IPS-15b (cell line): ENCODE measurements at regions not wholly inside any gene's neighbourhood (a gene's known extent, or its start where the extent isn't known, plus 50 kb on each side); places are given as distances from the start of the nearest gene placed in this dataset.
"Not testable (repeated sequence)": the region's sequence is repeated elsewhere in the genome, so short reads cannot be mapped to it uniquely, and the experiment has no call there.

Experiments used
- H3K27me3 ChIP-seq: one replicate; pipeline ENCODE4 v1.6.1; 2013; ENCODE audit warnings: low read length; ENCODE audit not compliant: control insufficient read depth, insufficient read depth
- H3K36me3 ChIP-seq: one replicate; pipeline ENCODE4 v1.6.1; 2013; ENCODE audit warnings: low read length; ENCODE audit not compliant: control insufficient read depth, insufficient read depth
- H3K4me1 ChIP-seq: one replicate; pipeline ENCODE4 v1.6.1; 2013; ENCODE audit warnings: mild to moderate bottlenecking, low read length; ENCODE audit not compliant: control insufficient read depth, insufficient read depth
- H3K4me3 ChIP-seq: one replicate; pipeline ENCODE4 v1.5.1; 2013; ENCODE audit warnings: low read depth, low read length
- H3K9ac ChIP-seq: one replicate; pipeline ENCODE4 v1.6.1; 2013; ENCODE audit warnings: low read depth, mild to moderate bottlenecking, low read length
- H3K9me3 ChIP-seq: one replicate; pipeline ENCODE4 v1.6.1; 2013; ENCODE audit warnings: mild to moderate bottlenecking, low read length; ENCODE audit not compliant: control insufficient read depth, insufficient read depth

- no peaks in the 10 kb centered on the region for H3K9me3 ChIP-seq
- no peaks in the 10 kb centered on the region for H3K36me3 ChIP-seq
- peaks cover 2% of the 10 kb centered on the region for H3K4me1 ChIP-seq
- no peaks in the 10 kb centered on the region for H3K27me3 ChIP-seq
- H3K4me3 ChIP-seq = no peak overlapping the region
- no peak overlapping the region for H3K9ac ChIP-seq
Measured at GRCh38 chr9:78707481-78707991, 410.6 kb downstream of the PSAT1 start.

- H3K4me1 ChIP-seq = peaks cover 10% of the 10 kb centered on the region
- no peaks in the 10 kb centered on the region for H3K9me3 ChIP-seq
- no peaks in the 10 kb centered on the region for H3K36me3 ChIP-seq
- no peaks in the 10 kb centered on the region for H3K27me3 ChIP-seq
- no peak overlapping the region for H3K4me3 ChIP-seq
- no peak overlapping the region for H3K9ac ChIP-seq
Measured at GRCh38 chr9:78712903-78713613, 416.1 kb downstream of the PSAT1 start.

DNA sequence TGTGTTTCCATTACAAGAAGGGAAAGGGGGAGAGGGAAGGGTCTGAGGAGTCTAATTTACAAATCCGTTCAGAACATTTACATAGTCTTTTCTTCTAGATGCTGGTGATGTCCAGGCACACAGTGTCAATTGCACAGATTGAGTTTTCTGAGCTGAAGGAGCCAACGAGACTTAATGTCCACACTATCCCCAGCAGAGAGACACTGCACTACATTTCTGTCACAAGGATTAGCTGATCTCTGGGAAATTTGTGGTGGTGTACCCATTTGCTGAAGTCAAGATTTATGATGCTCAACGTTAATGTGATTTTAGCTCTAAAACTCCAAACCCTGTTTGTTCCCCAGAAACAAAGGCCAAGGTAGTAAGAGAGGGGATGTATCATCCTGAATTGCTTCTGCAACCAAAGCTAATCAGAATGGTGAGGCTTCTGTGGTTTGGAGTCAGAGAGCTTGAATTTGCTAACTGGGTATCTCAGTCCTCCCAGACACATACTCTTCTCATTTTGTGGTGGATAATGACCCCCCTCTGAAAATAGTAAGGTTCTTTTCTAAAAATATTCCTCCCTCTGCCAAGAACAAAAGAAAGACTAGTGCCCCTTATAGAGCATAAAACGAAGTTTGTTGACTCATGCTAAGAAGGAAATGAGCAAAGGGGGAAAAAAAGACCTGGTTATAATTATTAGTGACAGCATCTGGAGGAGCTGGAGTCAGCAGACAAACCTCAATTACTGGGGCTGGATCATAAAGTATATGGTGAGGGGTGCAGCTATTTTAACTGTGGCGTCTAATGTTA, 416.9 kb downstream of the PSAT1 start:
- H3K36me3 ChIP-seq = no peaks in the 10 kb centered on the region
- H3K9ac ChIP-seq = no peak overlapping the region
- H3K4me1 ChIP-seq = peaks cover 10% of the 10 kb centered on the region
- no peaks in the 10 kb centered on the region for H3K27me3 ChIP-seq
- no peaks in the 10 kb centered on the region for H3K9me3 ChIP-seq
- no peak overlapping the region for H3K4me3 ChIP-seq

- Histone ChIP-seq H3K9ac (no peak overlapping the region), H3K4me3 (no peak overlapping the region)
Measured at GRCh38 chr9:78714576-78714975, 417.7 kb downstream of the PSAT1 start.

GRCh38 chr9:78719029-78719428, 422.1 kb downstream of the PSAT1 start:
- H3K4me3 ChIP-seq, H3K9ac ChIP-seq, H3K27me3 ChIP-seq, H3K4me1 ChIP-seq, H3K36me3 ChIP-seq, H3K9me3 ChIP-seq: not testable (repeated sequence)

More at GRCh38 chr9:78714576-78714975, 417.7 kb downstream of the PSAT1 start:
- Histone ChIP-seq H3K4me1 (peaks cover 10% of the 10 kb centered on the region), H3K36me3 (no peaks in the 10 kb centered on the region), H3K9me3 (no peaks in the 10 kb centered on the region), H3K27me3 (no peaks in the 10 kb centered on the region)

DNA sequence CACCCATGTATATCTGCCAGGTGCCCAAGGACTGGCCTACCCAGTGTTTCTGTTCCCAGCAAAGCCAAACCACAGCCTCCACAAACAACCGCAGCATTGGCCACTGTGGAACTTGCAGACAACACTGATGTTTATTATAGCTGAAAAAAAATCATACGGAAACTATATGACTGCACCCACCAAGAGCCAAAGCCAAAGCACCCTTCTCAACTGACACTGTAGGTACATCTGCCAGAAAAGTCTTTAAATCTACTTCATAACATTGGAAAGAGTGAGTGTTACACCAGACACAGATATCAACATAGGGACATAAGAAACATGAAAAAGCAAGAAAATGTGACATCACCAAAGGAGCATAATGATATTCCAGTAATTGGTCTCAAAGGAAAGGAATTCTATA, 428.0 kb downstream of the PSAT1 start:
- Histone ChIP-seq H3K4me3 (no peak overlapping the region), H3K9ac (no peak overlapping the region), H3K4me1 (peaks cover 5% of the 10 kb centered on the region), H3K9me3 (no peaks in the 10 kb centered on the region), H3K27me3 (no peaks in the 10 kb centered on the region), H3K36me3 (no peaks in the 10 kb centered on the region)

GRCh38 chr9:78725503-78725902, 428.6 kb downstream of the PSAT1 start:
- Histone ChIP-seq H3K9ac (no peak overlapping the region), H3K4me1 (peaks cover 5% of the 10 kb centered on the region)

DNA sequence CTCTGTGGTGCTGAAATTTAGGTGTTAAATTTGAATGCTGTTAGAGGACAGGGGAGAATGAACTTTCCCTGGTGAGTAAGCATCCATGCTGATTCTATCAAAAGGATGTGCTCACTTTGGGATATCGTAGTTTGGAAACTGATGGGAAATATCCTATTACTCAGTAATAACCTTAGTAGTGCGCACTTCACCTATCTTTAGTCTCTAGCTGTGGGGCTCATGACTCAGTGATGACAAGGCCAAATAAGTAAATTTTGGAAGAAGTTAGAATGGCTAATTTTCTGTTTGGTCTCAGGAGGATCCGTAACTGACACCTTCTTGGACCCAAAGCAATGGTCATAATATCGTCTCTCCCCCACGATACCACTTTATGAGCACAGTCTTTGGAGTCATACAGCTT, 448.4 kb downstream of the PSAT1 start:
- no peaks in the 10 kb centered on the region for H3K27me3 ChIP-seq
- H3K36me3 ChIP-seq = no peaks in the 10 kb centered on the region
- H3K9me3 ChIP-seq = no peaks in the 10 kb centered on the region
- H3K4me1 ChIP-seq = no peaks in the 10 kb centered on the region
- H3K4me3 ChIP-seq = no peak overlapping the region
- H3K9ac ChIP-seq = no peak overlapping the region

More at GRCh38 chr9:78725503-78725902, 428.6 kb downstream of the PSAT1 start:
- no peaks in the 10 kb centered on the region for H3K36me3 ChIP-seq
- no peaks in the 10 kb centered on the region for H3K9me3 ChIP-seq
- no peak overlapping the region for H3K4me3 ChIP-seq
- no peaks in the 10 kb centered on the region for H3K27me3 ChIP-seq

- Histone ChIP-seq H3K27me3 (no peaks in the 10 kb centered on the region), H3K36me3 (no peaks in the 10 kb centered on the region), H3K4me3 (no peak overlapping the region), H3K9ac (no peak overlapping the region), H3K4me1 (no peaks in the 10 kb centered on the region), H3K9me3 (no peaks in the 10 kb centered on the region)
Measured at GRCh38 chr9:78746010-78746409, 449.1 kb downstream of the PSAT1 start.

- Histone ChIP-seq H3K4me1 (no peaks in the 10 kb centered on the region), H3K4me3 (no peak overlapping the region), H3K27me3 (no peaks in the 10 kb centered on the region), H3K9ac (no peak overlapping the region), H3K9me3 (no peaks in the 10 kb centered on the region), H3K36me3 (no peaks in the 10 kb centered on the region)
Measured at GRCh38 chr9:78753039-78753438, 456.1 kb downstream of the PSAT1 start.

DNA sequence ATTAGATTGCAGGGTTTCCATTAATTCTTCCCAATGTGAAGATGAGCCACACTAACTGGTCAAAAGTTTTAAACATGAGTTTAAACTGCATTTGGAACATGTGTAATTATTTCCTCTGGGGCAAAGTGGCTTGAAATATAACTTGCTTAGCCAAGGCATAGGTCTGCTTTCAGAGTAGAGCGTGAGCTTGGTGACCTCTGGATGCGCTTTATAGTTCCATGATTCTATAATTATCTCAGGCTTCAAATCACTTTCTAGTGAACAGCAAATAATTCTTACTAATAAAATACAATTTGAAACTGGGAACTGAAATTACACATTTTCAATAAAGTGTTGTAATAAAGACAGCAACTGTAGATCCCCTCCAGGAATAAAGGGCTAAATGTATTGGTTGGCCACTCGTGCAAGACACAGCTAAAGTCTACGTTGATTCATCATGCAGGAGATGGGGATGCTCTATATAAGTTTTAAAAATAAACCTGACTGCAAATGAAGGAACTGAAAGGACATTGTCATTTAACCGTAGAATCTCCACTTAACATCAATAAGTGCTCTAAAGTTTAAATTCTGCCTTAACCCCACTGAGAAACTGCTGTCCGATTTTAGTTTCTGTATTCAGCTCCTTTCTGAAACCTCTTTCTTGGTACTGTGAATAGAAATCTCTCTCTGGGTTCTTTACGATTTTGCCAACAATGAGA, 460.0 kb downstream of the PSAT1 start:
- Histone ChIP-seq H3K9ac (no peak overlapping the region), H3K4me3 (no peak overlapping the region)

More for the DNA sequence above, 460.0 kb downstream of the PSAT1 start:
- Histone ChIP-seq H3K27me3 (no peaks in the 10 kb centered on the region), H3K36me3 (no peaks in the 10 kb centered on the region), H3K4me1 (no peaks in the 10 kb centered on the region), H3K9me3 (no peaks in the 10 kb centered on the region)
